Lower leg skin (tissue), 3 donors: ENCODE measurements at regions not wholly inside any gene's neighbourhood (a gene's known extent, or its start where the extent isn't known, plus 50 kb on each side); places are given as distances from the start of the nearest gene placed in this dataset.

Experiments
- CTCF ChIP-seq, 3 donors: fragments of 450-650 bp; IDR thresholded peaks; one replicate each; pipeline ENCODE4 v1.5.1; 2016; ENCODE audit warnings: antibody characterized with exemption in 3 of 3, mild to moderate bottlenecking in 3 of 3, moderate library complexity in 2 of 3
- POLR2A ChIP-seq, 2 donors: fragments of 450-650 bp; IDR thresholded peaks; one replicate each; pipeline ENCODE4 v1.6.1; 2016 to 2017; ENCODE audit warnings: antibody characterized with exemption in 2 of 2, mild to moderate bottlenecking in 1 of 2, moderate library complexity in 1 of 2

GRCh38 chr4:111890412-111890811, 254.8 kb upstream of the FAM241A start:
- TF ChIP-seq POLR2A (IDR thresholded peaks at IDR 0.05) (no peak), CTCF (IDR thresholded peaks at IDR 0.05) (no peak)
